ENCODE measurements at regions not wholly inside any gene's neighbourhood (a gene's known extent, or its start where the extent isn't known, plus 50 kb on each side); places are given as distances from the start of the nearest gene placed in this dataset.
"Not testable (repeated sequence)": the region's sequence is repeated elsewhere in the genome, so short reads cannot be mapped to it uniquely, and the experiment has no call there.

DNA sequence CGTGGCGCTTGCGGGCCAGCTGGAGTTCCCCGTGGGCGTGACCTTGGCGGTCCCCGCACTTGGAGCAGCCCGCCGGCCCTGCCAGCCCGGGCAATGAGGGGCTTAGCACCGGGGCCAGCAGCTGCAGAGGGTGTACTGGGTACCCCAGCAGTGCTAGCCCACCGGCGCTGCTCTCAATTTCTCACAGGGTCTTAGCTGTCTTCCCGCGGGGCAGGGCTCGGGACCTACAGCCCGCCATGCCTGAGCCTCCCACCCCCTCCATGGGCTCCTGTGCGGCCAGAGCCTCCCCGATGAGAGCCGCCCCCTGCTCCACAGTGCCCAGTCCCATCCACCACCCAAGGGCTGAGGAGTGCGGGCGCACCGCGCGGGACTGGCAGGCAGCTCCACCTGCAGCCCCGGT lies 94.0 kb upstream of the NIPBL start:
- DNase-seq (ENCODE audit: low read depth): not testable (repeated sequence)

DNA sequence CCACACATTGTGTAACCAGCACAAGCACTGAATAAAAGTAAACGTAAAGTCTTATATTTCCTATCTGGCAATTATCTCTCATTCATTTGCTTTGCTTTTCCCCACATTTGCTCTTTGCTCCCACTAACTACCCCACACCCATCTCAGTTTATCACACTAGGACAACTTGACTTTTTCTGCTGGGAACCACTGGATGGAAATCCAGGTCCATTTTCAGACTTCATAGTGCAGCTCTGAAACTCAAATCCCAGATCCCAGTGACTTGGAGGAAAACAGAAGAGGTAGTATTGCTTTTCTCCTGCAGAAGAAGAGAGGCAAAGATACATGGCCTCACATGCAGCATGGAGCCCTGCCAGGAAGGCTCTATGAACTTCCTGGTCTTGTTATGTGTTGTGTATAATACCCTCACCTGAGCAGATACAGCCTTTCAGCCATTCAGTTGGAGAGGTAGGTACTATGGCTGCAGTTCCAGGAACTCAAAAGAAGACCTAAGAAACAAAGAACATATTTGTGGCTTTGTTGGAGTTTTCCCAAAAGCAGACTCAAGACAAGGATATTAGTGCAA lies 90.0 kb upstream of the NIPBL start:
- no peak for DNase-seq (ENCODE audit: low read depth)

DNA sequence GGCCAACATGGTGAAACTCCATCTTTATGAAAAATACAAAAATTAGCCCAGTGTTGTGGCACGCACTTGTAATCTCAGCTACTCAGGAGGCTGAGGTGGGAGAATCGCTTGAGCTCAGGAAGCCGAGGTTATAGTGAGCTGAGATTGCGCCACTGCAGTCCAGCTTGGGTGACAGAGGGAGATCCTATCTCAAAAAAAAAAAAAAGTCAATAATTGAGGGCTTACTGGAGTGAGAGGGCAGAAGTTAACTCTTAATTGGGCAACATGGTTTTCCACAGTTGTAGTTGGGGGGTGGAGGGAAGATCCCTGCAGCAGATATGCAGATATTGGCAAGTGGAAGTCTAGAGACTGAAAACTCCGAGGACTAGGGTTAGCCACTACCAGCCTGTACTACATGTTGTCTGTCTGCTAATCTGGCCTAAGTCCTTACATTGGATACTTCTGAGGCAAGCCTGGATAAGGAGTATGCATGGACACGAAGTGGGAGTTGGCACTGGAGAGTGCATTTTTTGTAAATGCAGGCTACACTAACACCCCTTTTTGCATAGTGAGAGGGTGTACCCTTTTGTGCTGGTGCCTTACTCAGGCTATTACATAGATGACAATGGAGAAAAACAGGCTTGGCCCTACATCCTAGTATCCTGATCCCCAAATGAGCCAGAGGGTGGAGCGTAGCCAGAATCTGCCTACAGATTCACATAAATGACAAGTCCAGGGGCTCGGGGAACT lies 89.0 kb upstream of the NIPBL start:
- DNase-seq (ENCODE audit: low read depth): no peak

DNA sequence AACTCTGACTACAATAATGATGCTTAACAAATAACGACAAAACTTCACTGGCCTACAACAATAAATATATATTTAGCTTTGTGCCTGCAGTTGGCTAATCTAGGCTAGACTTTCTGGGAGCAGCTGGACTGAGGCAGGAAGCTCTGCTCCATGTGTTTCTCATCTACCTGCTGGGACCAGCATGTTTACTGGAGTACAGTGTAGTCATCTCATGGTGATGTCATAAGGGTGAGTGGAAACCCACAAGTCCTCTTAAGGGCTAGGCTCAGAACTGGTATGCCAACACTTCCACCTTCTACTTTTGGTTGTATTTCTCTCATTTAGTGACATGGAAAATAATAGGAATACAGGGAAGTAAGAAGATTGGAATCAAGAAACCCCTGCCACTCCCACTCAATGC lies 85.7 kb upstream of the NIPBL start:
- no peak for DNase-seq (ENCODE audit: low read depth)

DNA sequence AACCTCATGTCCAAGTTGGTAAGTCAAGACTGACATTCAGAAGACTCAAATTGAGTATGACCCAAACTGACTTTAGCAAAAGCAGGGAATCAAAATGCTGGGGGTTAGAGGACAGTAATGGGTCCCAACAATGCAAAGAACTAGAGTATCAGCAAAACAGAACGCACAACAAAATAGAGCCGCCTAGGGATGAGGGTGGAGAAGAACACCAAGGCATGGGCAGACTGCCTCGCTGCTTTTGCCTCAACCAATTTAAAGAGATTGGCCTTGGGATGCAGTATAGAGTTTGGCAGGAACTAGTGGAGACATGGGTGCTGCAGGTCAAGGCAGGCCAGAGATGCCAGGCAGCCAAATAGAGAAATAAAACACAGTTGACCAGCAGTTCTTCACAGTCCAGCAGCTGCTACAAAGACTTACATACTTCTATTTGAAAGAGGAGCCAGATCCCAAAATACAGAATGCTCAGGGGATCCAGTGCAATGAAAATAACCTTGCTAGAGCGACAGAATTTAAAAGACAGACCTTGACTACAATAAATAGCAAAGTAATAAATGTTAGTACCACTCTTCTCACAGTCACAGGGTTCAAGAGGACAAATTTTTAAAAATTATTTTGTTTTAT lies 83.9 kb upstream of the NIPBL start:
- no peak for DNase-seq (ENCODE audit: low read depth)

DNA sequence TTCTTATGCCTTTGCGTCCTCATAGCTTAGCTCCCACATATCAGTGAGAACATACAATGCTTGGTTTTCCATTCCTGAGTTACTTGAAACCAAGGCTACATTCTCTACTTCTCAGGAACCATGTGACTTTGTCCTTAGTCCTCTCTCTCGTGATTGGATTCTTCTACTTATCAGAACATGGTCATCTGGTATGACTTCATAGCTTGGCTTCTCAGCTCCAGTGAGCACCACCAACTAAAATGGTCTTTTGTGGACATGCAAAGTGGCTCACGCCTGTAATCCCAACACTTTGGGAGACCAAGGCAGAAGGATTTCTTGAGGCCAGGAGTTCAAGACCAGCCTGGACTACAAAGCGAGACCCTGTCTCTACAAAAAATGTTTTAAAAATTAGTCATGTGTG lies 81.2 kb upstream of the NIPBL start:
- DNase-seq (ENCODE audit: low read depth): no peak

DNA sequence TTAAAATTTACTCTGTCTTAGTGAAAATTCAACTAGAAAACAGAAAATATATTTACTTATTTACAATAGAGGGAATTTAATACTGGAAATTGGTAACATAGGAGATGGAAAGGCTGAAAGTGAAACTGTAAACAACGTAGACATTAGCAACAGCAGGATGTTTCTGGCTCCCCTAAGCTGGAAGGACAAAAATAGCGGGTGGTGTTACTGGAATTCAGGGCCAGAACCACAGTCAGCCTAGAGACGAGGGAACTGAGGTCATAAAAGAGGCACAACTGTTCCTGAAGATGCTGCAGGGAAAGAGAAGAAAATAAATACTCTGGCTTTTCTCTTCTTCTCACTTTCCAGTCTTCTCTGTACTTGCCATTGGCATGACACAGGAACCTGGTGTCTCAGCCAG lies 80.4 kb upstream of the NIPBL start:
- no peak for DNase-seq (ENCODE audit: low read depth)

DNA sequence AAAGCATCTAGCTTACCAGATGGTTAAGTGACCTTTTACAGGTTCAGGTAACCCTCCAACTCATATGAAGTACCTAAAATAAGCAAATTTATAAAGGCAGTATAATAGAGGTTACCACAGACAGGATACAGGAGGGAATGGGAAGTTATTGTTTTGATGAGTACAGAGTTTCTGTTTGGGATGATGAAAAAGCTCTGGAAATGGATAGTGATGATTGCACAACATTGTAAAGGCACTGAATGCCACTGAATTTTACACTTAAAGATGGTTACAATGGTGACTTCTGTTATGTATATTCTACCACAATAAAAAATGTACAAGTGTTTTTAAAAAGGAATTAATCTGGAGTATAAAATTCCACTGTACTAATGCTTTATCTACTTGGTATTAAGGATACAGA lies 75.0 kb upstream of the NIPBL start:
- no peak for DNase-seq (ENCODE audit: low read depth)

DNA sequence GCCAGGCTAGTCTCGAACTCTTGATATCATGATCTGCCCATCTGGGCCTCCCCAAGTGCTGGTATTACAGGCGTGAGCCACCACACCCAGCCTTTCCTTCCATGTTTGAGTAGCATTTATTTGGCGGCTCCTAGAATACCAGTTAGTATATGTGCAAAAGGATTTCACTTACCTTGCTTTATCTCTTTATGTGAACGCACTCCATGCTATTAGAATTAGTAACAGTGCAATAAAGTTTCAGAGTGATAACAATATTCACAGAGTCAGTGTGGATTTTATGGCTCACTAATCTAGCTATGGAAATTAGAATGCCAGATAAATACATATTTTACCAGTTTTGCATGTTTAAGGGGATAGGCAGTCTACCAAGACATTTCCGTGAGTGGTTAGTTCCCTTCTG lies 74.4 kb upstream of the NIPBL start:
- DNase-seq (ENCODE audit: low read depth): no peak

DNA sequence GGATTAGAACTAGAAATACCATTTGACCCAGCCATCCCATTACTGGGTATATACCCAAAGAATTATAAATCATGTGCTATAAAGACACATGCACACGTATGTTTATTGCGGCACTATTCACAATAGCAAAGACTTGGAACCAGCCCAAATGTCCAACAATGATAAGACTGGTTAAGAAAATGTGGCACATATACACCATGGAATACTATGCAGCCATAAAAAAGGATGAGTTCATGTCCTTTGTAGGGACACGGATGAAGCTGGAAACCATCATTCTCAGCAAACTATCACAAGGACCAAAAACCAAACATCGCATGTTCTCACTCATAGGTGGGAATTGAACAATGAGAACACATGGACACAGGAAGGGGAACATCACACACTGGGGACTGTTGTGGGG lies 63.3 kb upstream of the NIPBL start:
- DNase-seq (ENCODE audit: low read depth): not testable (repeated sequence)

DNA sequence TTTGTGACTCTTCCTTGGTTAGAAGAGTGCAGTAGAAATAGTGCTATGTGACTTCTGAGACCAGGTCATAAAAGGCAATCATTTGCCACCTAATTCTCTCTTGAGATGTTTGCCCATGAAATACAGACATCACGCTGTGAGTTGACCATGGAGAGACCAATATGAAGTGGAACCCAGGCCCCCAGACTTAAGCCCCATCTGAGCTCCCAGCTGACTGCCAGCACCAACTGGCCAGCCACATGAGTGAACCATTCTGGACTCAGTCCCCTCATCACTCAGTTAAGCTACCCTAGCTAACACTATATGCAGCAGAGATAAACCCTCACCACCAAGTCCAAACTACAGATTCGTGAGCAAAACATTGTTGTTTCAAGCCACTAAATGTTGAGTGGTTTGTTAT lies 60.7 kb upstream of the NIPBL start:
- DNase-seq (ENCODE audit: low read depth): no peak

DNA sequence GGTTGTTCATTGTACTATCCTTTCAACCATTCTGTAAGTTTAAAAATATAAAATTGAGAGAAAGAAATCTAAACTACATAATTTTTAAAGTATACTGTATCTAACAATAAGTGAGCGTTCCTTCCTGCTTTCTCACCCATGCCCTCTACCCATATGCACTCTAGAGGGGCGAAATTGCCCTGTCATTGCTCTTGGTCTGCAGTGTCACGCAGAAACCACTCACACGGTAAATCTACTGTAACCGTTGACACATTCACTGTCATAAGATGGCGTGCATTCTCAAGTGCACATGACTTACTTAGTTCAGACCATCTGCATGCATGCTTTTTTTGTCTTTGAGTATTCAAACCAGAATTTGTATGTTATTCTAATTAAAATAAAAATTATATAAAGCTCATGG lies 55.7 kb upstream of the NIPBL start:
- no peak for DNase-seq (ENCODE audit: low read depth)

DNA sequence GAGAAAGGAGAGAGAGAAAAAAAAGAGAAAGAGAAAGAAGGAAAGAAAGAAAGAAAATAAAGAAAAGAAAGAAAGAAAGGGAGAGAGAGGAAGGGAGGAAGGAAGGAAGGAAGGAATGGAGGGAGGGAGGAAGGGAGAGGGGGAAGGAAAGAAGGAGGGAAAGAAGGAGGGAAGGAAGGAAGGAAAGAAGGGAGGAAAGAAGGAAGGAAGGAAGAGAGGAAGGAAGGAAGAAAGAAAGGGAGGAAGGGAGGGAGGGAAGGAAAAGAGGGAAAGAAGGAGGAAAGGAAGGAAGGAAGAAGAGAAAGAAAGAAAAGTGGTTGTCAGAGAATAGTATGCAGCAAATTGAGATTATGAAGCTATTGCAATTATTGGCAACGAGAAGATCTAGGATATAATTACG lies 49.9 kb upstream of the NIPBL start:
- no peak for DNase-seq (ENCODE audit: low read depth)
